HG02610 (cell line): ENCODE measurements at regions not wholly inside any gene's neighbourhood (a gene's known extent, or its start where the extent isn't known, plus 50 kb on each side); places are given as distances from the start of the nearest gene placed in this dataset.
"Not testable (repeated sequence)": the region's sequence is repeated elsewhere in the genome, so short reads cannot be mapped to it uniquely, and the experiment has no call there.

ENCODE experiments used
- ATAC-seq: cut with Tn5 transposase; IDR thresholded peaks from one replicate; pipeline ENCODE4 v1.9.1; 2021; ENCODE audit warnings: mild to moderate bottlenecking, moderate library complexity; ENCODE audit not compliant: unreplicated experiment

DNA sequence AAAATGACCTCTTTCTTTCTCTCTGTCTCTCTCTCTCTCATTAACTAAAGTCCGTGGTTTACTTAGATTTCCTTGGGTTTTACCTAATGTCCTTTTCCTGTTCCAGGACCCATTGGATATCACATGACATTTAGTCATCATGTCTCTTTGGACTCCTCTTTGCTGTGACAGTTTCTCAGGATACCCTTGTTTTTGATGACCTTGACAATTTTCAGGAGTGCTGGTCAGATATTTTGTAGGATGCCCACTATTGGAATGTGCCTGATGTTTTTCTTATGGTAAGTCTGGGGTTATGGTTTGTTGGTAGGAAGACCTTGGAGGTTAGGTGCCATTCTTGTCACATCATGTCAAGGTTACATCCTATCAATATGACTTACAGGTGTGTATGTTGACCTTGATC, 199.2 kb upstream of the HTR1E start:
- ATAC-seq, result no peak

- ATAC-seq, result not testable (repeated sequence)
Measured at GRCh38 chr6:86731631-86732030, 205.7 kb upstream of the HTR1E start.

- ATAC-seq, result not testable (repeated sequence)
Measured at GRCh38 chr6:86730772-86731171, 206.6 kb upstream of the HTR1E start.

GRCh38 chr6:86730216-86730615, 207.1 kb upstream of the HTR1E start:
- no peak for ATAC-seq

DNA sequence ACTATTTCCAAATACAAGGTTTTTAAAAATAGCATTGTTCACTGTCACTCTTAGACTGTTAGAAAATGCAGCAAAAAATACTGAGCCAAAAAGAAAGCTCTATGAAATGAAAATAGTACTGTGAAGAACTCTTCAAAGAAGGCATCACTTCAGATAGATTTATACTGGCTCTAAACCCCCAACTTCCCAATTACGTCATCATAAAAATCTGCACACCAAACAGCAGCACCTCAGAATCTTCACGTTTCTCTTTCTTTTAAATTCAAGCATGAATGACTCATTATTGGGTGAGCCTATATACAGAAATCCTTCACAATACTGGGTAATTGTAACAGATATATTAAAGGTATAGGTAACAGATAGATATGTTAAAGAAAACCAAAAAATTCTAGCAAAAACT, 208.4 kb upstream of the HTR1E start:
- no peak for ATAC-seq

- ATAC-seq, result no peak
Measured at GRCh38 chr6:86724695-86725094, 212.6 kb upstream of the HTR1E start.

GRCh38 chr6:86723729-86724128, 213.6 kb upstream of the HTR1E start:
- no peak for ATAC-seq

GRCh38 chr6:86723151-86723550, 214.2 kb upstream of the HTR1E start:
- ATAC-seq, result no peak

DNA sequence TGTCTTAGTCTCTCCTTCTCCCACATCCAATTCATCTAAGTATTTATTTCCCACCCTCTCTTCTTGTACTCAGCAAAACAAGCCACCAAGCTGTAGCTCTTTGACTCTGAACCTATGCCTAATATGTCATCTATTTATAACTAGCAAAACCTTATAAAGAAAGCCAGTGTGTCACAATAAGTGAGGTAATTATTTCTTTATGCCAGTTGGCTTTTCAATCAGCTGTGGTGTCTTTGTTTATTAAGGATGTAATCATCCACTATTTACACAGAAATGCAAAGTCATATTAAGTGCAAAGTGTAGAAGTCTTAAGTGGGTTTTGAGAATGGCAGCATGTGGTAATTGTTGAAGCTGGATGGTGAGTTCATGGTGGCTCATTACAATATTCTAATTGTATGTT, 215.2 kb upstream of the HTR1E start:
- ATAC-seq, result no peak

DNA sequence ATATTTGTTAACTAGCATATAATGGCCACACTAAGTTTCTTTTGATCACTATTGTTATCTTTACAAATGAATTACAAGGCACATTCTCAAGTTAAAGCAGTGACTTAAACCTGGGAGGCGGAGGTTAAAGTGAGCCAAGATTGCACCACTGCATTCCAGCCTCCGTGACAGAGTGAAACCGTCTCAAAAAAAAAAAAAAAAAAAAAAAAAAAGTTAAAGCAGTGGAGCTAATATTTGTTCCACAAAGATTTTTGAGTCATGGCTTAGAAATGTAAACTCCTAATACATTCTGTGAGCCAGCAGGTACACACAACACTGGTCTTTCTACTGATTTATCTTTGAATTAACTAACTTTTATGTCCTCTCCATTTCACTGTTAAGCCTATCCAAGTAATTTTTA, 221.7 kb upstream of the HTR1E start:
- ATAC-seq, result no peak

- no peak for ATAC-seq
Measured at GRCh38 chr6:86712039-86712438, 225.3 kb upstream of the HTR1E start.

DNA sequence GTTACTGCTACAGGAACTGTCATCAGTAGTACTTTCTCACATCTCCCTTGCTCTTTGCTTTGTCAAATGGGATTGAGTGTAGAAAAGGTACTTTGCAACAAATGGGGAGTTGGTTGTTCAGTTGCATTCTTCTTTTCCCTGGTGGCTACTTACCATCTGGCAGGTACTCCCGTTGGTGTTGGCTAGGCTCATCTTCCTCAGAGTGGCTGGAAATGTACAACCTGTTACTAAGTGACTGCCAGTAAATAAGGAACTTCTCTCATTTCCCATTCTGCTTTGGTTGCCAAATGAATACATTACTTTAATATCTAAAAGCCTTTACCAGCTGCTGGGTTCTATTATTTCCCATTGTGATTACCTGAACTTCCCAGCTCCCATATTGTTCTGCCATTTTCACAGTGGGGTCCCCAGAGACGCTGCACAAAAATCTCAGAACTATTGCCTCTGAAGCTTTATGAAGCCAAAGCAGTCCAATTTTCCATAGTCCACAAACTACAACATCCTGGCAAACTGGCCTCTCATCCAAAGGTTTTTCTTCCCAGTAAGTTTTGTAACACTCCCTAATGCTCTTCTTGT, 229.7 kb upstream of the HTR1E start:
- ATAC-seq, result no peak

GRCh38 chr6:86706449-86706848, 230.9 kb upstream of the HTR1E start:
- no peak for ATAC-seq

GRCh38 chr6:86701228-86701627, 236.1 kb upstream of the HTR1E start:
- ATAC-seq, result not testable (repeated sequence)

GRCh38 chr6:86686496-86686895, 250.8 kb upstream of the HTR1E start:
- ATAC-seq, result no peak

DNA sequence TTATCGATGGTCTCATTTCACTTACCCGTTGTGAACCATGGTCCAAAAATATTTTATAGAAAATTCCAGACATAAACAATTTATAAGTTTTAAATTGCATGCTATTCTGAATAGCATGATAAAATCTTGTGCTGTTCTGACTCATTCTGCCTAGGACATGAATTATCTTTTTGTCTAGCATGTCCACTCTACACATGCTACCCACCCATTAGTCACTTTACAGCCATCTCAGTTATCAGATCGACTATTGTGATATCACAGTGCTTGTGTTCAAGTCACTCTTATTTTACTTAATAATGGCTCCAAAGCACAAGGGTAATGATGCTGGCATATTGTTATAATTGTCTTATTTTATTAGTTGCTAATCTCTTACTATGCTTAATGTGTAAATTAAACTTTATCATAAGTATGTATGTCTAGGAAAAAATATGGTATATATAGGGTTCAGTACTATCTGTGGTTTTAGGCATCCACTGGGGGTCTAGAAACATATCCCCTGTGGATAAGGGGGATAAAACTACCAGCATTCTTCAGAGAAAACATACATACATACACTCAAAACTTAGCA, 252.0 kb upstream of the HTR1E start:
- ATAC-seq, result no peak

DNA sequence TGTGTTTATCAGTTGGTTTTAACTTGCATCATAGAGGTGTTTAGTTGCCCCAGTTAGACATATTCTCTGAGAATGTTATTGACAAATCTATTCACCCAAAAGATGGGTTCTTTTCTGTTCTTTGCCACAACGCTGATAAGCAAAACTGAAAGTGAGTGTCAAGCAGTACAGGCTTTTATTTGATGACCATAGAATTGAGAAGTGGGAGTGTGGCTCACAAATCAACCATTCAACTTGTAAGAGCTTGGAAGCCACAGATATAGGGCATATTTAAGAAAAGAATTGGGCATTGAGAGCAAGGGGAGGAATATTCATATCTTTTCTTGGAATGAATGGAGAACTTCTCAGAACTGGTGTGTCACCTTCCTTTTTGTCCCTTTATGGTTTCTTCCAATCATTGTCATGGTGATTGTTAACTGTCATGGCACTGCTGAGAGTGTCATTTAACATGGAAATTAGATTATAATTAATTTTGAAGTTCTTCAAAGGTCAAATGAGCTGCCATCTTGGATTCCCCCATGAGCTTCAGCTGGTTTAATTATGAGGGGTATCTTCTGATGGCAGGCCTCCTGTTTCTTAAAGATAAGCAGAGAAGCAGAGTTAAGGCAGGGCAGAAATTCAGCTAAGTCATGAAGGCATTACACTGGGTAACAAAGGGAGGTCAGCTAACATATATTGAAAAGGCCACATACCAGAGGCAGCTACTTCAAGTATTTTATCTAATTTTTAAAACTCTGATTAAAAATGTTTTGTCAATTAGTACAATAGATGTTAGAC, 254.0 kb upstream of the HTR1E start:
- no peak for ATAC-seq

DNA sequence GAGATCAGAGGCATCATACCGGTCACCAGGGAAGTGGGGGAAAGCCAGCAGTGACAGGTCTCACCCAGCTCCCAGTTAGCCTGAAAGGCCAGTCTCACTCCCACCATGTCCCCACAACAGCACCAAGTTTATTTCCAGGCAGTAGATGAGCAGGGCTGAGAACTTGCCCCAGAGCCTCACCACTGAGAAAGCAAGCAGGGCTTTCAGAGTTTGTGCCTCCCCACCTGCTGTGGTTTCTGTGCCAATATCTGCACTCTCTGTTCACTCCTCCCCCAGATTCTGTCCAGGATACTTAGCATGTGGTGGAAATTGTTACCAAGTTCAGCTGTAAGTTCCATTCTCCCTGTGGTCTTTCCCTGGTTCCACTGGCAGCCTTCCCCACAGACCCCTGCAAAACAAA, 255.0 kb upstream of the HTR1E start:
- no peak for ATAC-seq

DNA sequence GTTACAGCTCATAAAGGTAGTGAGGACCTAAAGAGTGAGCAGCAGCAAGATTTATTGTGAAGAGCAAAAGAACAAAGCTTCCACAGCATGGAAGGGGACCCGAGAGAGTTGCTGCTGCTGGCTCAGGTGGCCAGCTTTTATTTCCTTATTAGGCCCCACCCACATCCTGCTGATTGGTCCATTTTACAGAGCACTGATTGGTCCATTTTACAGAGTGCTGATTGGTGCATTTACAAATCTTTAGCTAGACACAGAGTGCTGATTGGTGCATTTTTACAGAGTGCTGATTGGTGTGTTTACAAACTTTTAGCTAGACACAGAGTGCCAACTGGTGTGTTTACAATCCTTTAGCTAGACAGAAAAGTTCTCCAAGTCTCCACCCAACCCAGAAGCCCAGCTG, 256.2 kb upstream of the HTR1E start:
- ATAC-seq, result not testable (repeated sequence)

- not testable (repeated sequence) for ATAC-seq
Measured at GRCh38 chr6:86672125-86672524, 265.2 kb upstream of the HTR1E start.

DNA sequence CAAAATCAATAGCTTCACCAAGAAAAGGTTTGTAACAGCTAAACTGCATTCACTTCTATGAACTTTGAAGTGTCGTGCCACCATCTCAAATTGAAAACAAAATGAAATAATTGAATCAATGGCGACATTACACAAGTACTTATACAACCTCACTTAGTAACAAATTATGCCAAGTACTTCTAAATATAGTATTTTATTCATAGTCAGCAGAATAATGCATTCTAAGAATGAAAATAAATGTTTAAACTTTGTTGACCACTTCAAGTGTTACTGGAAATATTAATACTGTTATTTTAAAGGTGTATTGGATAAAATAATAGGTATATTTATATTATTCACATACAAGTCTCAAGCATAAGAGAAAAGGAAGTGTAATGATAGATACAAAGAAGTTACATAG, 280.1 kb upstream of the HTR1E start:
- no peak for ATAC-seq

GRCh38 chr6:86629123-86629522, 308.2 kb upstream of the HTR1E start:
- no peak for ATAC-seq
